ENCODE measurements at regions not wholly inside any gene's neighbourhood (a gene's known extent, or its start where the extent isn't known, plus 50 kb on each side); places are given as distances from the start of the nearest gene placed in this dataset.
"Not testable (repeated sequence)": the region's sequence is repeated elsewhere in the genome, so short reads cannot be mapped to it uniquely, and the experiment has no call there.

GRCh38 chr15:59762558-59762957 lies 73.4 kb upstream of the BNIP2 start:
- no peak overlapping the region for H3K27ac Mint-ChIP-seq
- H3K36me3 Mint-ChIP-seq (ENCODE audit: low read depth) = no peaks in the 10 kb centered on the region
- no peak overlapping the region for H3K4me3 Mint-ChIP-seq
- no peaks in the 10 kb centered on the region for H3K9me3 Mint-ChIP-seq
- DNase-seq (ENCODE audit: low spot score) = no peak
- peaks cover 2% of the 10 kb centered on the region for H3K4me1 Mint-ChIP-seq (ENCODE audit: low read depth)
- peaks cover 17% of the 10 kb centered on the region for H3K27me3 Mint-ChIP-seq (ENCODE audit: low read depth)

DNA sequence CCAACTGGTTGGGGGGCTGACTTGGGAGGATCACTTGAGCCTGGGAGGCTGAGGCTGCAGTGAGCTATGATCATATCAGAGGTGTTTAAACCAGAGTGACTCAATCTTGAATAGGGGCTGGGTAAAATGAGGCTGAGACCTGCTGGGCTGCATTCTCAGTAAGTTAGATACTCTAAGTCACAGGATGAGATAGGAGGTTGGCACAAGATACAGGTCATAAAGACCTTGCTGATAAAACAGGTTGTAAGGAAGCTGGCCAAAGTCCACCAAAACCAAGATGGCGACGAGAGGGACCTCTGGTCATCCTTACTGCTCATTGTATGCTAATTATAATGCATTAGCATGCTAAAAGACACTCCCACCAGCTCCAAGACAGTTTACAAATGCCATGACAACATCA lies 71.1 kb upstream of the BNIP2 start:
- not testable (repeated sequence) for H3K9me3 Mint-ChIP-seq; H3K36me3 Mint-ChIP-seq (ENCODE audit: low read depth); DNase-seq (ENCODE audit: low spot score); H3K4me1 Mint-ChIP-seq (ENCODE audit: low read depth); H3K27ac Mint-ChIP-seq; H3K4me3 Mint-ChIP-seq
- H3K27me3 Mint-ChIP-seq (ENCODE audit: low read depth) = peaks cover 19% of the 10 kb centered on the region

DNA sequence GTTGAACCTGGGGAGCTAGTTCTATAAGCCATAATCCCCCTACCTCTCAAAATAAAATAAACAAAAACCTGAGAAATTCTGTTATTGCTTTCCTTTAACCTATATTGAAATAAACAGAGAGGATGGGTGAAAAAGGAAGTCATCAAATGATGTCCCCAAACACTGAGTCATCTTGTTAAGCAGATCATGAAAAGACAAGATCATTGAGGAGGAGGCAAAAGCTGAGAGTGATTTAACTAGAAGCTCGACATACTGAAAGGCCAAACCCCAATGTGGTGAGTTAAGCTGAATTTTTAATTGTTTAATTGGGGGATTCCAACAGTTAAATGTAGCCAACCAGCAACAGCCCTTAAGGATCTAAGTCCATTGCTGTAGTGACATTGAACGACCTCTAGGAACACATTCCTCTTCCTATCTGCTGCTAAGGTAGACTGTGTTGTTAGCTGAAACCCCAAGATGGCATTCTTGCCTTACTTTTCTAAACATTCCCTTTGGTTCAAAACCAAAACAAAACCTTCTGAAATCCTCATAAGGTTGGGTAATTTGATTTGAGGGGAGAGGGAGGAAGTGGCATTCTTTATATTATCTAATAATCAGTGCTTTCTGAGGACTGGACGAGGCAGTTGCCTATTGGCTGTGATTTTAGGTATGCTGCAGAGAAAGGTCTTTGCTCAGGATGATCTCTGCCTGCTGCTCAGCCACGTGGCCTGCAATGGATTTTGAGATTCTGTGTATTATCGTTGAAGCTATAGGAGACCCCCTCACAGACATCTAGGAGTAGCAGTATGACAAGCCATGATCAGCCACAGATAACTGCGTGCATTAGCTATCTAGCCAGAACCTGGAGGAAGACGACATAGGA lies 62.7 kb upstream of the BNIP2 start:
- Mint-ChIP-seq H3K4me1 (ENCODE audit: low read depth) (peaks cover 5% of the 10 kb centered on the region), H3K9me3 (no peaks in the 10 kb centered on the region), H3K4me3 (no peak overlapping the region), H3K27me3 (ENCODE audit: low read depth) (peaks cover 12% of the 10 kb centered on the region), H3K27ac (no peak overlapping the region), H3K36me3 (ENCODE audit: low read depth) (no peaks in the 10 kb centered on the region)
- DNase-seq (ENCODE audit: low spot score) = no peak

DNA sequence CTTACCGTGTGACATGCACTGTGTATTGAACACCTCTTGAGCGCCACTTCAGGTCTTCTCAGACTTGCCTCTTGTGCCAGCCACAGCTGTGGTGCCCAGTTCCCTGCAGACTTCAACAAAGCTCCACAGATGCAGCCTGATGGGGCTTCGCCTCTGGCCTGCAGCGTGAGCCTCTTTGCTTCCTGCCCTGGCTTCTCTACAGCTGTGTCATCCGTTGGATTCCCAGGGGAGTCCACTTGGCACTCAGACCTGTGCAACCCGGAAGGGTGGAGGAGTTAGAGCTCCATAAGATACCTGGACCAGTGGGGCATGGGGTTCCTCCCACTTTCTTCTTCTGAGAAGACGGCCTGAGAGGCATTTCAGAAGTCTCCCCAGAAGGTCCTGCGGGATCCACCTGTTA lies 57.7 kb upstream of the BNIP2 start:
- no peak for DNase-seq (ENCODE audit: low spot score)
- H3K4me1 Mint-ChIP-seq (ENCODE audit: low read depth) = peaks cover under 1% of the 10 kb centered on the region
- H3K9me3 Mint-ChIP-seq = peaks cover 4% of the 10 kb centered on the region
- H3K4me3 Mint-ChIP-seq = no peak overlapping the region
- H3K27ac Mint-ChIP-seq = no peak overlapping the region
- H3K27me3 Mint-ChIP-seq (ENCODE audit: low read depth) = peaks cover 22% of the 10 kb centered on the region
- H3K36me3 Mint-ChIP-seq (ENCODE audit: low read depth) = no peaks in the 10 kb centered on the region

DNA sequence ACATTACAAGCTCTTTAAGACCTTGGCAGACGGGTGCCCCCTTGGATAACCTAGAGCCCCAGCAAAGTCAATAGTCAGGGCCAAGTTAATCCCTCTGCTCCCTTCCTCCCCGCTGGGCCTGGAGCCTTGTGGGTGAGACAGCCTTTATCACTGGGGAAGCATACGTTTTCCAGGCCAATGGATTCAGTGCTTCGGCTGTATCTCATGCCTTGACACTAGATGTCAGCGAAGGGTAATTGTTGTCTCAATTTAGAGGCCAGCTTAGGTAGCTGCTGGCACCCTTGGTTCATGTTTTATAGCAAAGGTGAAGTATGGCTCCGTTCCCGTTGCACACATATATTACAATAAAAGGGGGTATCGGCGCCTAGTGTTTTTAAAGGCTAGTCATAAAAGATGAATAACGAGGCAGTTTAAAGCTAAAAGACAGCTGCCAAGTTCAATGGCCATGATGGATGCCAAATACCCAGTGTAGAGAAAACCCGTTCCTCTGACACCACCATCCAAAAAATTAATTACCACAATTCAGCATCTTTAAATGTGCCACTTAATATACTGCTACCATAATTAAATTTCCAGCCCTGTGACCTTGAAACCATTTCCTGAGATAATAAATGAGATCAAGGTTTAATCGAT lies 52.3 kb upstream of the BNIP2 start:
- DNase-seq (ENCODE audit: low spot score) = no peak
- no peak overlapping the region for H3K4me3 Mint-ChIP-seq
- no peak overlapping the region for H3K27ac Mint-ChIP-seq
- H3K9me3 Mint-ChIP-seq = peaks cover 4% of the 10 kb centered on the region
- H3K27me3 Mint-ChIP-seq (ENCODE audit: low read depth) = peaks cover 19% of the 10 kb centered on the region
- no peaks in the 10 kb centered on the region for H3K36me3 Mint-ChIP-seq (ENCODE audit: low read depth)
- H3K4me1 Mint-ChIP-seq (ENCODE audit: low read depth) = no peaks in the 10 kb centered on the region

DNA sequence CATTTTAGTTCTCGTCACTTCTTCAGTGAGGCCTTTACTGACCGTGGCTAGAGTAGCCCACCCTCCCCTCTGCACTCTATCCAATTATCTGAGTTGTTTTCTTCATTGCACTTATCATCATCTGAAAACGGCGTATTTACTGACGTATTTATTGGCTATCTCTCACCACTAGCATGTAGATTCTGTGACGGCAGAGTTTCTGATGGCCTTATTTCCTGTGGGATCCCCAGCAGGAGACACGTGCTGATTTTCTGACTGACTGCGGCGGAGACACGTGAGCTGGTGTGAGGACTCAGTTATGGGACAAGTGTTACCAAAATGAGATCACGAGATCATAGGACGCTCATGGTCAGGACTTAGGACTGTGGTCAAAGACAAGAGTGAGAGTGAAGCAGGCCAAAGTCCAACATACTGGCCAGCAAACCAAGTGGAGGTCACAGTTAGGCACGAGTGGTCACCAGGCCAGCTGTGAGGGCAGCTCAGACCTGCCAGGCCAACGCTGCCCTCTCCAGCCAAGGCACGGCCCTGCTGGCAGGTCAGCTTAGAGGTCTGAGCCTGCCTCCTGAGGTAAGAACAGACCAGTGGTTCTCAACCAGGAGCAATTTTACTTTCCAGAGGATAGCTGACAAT lies 50.6 kb upstream of the BNIP2 start:
- no peaks in the 10 kb centered on the region for H3K36me3 Mint-ChIP-seq (ENCODE audit: low read depth)
- no peak overlapping the region for H3K27ac Mint-ChIP-seq
- peaks cover 14% of the 10 kb centered on the region for H3K27me3 Mint-ChIP-seq (ENCODE audit: low read depth)
- H3K4me1 Mint-ChIP-seq (ENCODE audit: low read depth) = no peaks in the 10 kb centered on the region
- peaks cover 4% of the 10 kb centered on the region for H3K9me3 Mint-ChIP-seq
- no peak for DNase-seq (ENCODE audit: low spot score)
- no peak overlapping the region for H3K4me3 Mint-ChIP-seq
